Erythroblast (primary cell): ENCODE measurements at regions not wholly inside any gene's neighbourhood (a gene's known extent, or its start where the extent isn't known, plus 50 kb on each side); places are given as distances from the start of the nearest gene placed in this dataset.

ENCODE experiments used
- GATA1 ChIP-seq: IDR thresholded peaks from 2 replicates; pipeline ENCODE4 v1.6.1; 2011; ENCODE audit warnings: low read depth, mild to moderate bottlenecking, control low read depth, low read length, moderate library complexity
- POLR2A ChIP-seq: IDR thresholded peaks from 2 replicates; pipeline ENCODE4 v1.6.1; 2011; ENCODE audit warnings: mild to moderate bottlenecking, low read length

DNA sequence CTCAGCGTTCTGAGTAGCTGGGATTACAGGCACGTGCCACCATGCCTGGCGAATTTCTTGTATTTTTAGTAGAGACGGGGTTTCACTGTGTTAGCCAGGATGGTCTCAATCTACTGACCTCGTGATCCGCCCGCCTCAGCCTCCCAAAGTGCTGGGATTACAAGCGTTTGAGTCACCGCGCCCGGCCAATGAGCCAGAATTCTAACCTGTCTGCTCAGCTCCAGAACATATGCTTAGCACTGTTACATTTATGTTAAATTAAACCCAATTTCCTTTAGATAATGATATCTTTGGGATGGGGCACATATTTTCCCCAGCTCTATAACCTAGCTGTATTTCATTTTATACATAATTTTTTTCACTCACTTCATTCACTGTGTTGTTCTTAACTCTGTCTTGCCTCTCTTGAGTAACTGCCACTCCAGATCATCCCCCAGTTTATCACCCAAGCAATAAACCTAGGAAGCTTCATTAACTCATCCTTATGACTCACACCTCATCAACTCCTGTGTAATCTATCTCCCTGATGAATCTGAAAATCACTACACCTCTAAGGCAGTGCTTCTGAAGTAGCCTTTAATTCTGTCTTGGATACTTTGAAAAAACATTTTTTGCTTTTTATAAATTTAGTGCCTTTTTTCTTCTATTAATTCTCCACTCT is 559.7 kb upstream of the ZWINT start:
- TF ChIP-seq POLR2A: no peak
- TF ChIP-seq GATA1: no peak
